Motor neuron (in vitro differentiated cells): ENCODE measurements at regions not wholly inside any gene's neighbourhood (a gene's known extent, or its start where the extent isn't known, plus 50 kb on each side); places are given as distances from the start of the nearest gene placed in this dataset.

ENCODE experiments used
- ATAC-seq, 8 experiments: fragments of 200-7000 bp; cut with Tn5 transposase; replicated peaks in 6 of 8; 2 replicates each; pipeline ENCODE4 v1.8.0; 2021; ENCODE audit warnings: mild to moderate bottlenecking in 8 of 8, moderate library complexity in 8 of 8
- H3K27ac ChIP-seq, 2 donors: fragments of 250-450 bp; sonication (Bioruptor Pico); 2 replicates each; pipeline ENCODE4 v1.9.0; 2021; ENCODE audit warnings: antibody characterized with exemption in 2 of 2, mild to moderate bottlenecking in 2 of 2, moderate library complexity in 1 of 2
- H3K4me1 ChIP-seq, 2 donors: fragments of 250-450 bp; sonication (Bioruptor Pico); replicated peaks in 1 of 2; 2 replicates each; pipeline ENCODE4 v1.6.1; 2021; ENCODE audit warnings: antibody characterized with exemption in 2 of 2, mild to moderate bottlenecking in 2 of 2, moderate library complexity in 1 of 2
- H3K4me3 ChIP-seq, 5 donors: fragments of 250-450 bp; sonication (Bioruptor Pico); 2 replicates each; pipeline ENCODE4 v1.9.0; 2021; ENCODE audit warnings: antibody characterized with exemption in 5 of 5, mild to moderate bottlenecking in 5 of 5, moderate library complexity in 4 of 5
- WGBS, 10 experiments: fragments of 450-650 bp; shearing (Covaris generic); methylation state at CpG; one replicate each; pipeline ENCODE4 v1.0.0; 2022; 5-methylcytosine and 5-hydroxymethylcytosine counted together
- in situ Hi-C, 9 experiments: fragments of 400-800 bp; cut with MboI; loops; one replicate each; pipeline ENCODE4 v1.15.0; 2021; ENCODE audit warnings: low sequenced_read_pairs in 9 of 9, low pct_unique_long_range_greater_than_20kb in 2 of 9; ENCODE audit not compliant: unreplicated experiment in 9 of 9

DNA sequence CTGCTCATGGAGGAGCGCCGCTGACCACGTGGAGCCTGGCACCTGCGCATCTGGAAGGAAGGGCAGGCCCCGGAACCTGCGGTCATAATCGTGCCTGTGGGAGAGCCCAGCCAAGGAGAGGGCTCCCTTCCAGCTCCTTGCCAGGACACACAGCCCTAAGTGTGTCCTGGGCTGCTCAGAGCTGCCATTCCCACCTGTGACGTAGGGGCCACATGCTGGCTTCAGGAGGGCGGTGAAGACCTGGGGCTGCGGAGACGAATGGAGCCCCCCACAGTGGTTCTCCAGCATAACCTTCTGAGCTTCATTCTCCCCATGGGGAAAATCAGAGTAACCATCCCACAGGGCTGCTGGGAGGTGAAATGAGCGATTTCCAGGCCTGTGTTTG, 127.6 kb upstream of the CHST15 start:
- H3K27ac ChIP-seq, result no peak overlapping the region
- ATAC-seq, result no peak
- peaks cover 20 to 57% of the 10 kb centered on the region in 2 donors for H3K4me1 ChIP-seq
- WGBS, 10 experiments, result 57 to 100% (median 76%) methylated on average over 1 to 7 of the region's 12 CpGs; no CpG with 5 or more reads in 4 of the 10 experiments
- H3K4me3 ChIP-seq, result no peak overlapping the region
- in situ Hi-C loops, result no loop called here

DNA sequence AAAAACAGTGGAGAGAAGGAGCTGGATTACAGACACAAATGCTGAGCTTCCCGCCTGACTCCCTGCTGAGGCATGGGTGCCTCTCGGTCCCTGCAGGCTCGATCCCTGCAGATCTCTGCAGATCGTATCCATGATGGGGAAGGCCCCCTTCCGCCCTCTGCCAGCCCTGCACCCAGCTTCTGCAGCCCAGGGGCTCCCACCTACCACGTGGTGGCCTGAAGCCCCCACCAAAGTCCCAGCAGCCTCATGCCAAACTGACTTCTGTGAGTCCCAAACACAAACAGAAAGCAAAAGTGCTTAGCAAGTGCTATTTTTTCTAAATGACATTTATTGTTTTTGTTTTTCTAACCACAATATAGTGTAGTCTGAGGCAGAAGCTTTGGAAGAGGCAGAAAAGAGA, 127.1 kb upstream of the CHST15 start:
- ATAC-seq, result no peak
- Histone ChIP-seq H3K4me1 (peaks cover 20 to 56% of the 10 kb centered on the region in 2 donors), H3K27ac (peak overlapping the region in 1 of 2 donors; percentile 67), H3K4me3 (no peak overlapping the region)
- 0 to 100% (median 57%) methylated on average over 1 to 6 of the region's 6 CpGs; no CpG with 5 or more reads in 5 of the 10 experiments for WGBS, 10 experiments
- in situ Hi-C loops, result no loop called here

DNA sequence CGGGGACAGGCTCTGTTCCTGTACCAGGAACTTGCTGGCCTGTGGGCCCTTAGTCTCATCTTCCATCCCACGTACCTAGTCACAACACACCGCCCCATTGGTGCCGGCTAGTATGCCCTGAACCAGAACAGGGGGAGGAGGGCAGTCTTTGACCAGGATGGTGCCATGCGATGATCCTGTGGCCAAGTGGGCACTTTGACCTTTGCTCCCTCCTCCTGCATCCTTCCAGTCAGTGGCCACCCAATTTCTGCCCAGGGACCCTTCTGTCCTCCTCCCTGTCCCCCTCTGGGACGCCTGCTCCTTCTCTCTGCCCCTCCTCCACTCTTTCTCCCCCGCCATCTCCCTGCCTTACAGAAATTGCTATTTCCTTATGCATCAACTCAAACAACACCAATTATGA, 126.3 kb upstream of the CHST15 start:
- Histone ChIP-seq H3K4me3 (no peak overlapping the region), H3K27ac (peak overlapping the region in 1 of 2 donors; percentile 70), H3K4me1 (peaks cover 19 to 55% of the 10 kb centered on the region in 2 donors)
- ATAC-seq, result no peak
- in situ Hi-C loops, result no loop called here
- 0 to 60% (median 39%) methylated on average over 1 to 3 of the region's 7 CpGs; no CpG with 5 or more reads in 7 of the 10 experiments for WGBS, 10 experiments

DNA sequence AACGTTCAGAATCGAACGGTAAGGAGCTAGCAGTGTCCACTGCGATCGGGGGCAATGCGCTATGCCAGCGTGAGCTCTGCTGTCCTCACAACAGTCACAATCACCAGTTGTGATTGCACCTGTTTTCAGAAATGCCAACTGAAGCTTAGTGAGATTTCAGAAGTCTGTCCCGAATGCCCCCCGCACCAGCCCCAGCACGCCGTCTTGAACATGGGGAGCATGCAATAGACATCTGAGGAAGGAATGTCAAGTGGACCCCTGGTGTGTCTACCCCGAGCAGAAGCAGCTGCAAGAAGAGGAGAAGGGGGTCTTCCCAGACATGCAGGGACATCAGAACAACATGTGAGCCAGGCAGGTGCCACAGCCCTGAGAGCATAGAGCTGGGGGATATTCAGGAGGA, 125.7 kb upstream of the CHST15 start:
- WGBS, 10 experiments, result 33 to 87% (median 67%) methylated on average over 3 to 5 of the region's 12 CpGs; no CpG with 5 or more reads in 5 of the 10 experiments
- Histone ChIP-seq H3K27ac (peak overlapping the region in 1 of 2 donors; percentile 70), H3K4me1 (peaks cover 23 to 54% of the 10 kb centered on the region in 2 donors), H3K4me3 (no peak overlapping the region)
- in situ Hi-C loops, result no loop called here
- no peak for ATAC-seq

DNA sequence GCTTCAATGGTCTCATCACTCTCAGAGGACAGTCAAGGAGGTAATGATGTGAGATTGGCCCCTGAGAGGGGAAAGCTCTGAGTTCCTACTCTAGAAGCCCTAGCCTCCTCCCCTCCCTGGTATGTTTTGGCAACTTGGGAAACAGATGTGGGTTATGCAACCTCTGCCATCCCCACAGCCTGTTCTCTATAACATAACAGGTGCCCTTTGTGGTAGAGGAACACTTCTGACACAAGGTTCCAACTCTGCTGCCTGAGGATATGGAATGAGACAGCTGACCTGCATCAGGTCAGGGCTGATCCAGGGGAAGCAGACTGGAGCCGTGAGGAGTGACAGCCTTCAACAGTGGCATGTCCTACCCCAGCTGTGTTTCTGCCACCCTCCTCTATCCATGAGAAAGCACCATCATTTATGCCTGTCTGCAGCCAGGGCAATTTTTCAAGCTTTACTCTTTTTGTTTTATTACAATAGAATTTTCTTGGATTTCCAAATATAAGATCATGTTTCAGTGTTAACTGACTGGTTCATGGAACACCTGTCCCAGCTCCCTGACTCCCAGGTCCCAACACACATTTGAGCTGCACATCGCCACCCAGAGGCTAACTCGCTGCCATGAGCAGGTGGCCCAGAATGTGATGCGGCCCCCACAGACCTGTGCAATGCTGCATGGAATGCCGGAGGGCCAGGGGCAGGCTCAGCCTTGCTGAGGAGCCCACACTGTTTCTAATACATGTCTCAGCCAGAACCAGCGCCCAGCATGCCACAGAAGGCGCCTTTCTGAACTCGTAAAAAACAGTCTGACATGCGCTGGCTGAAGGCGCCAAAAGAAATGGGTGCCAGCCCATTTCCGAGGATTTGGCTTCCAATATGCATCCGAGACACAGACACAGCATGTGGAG, 124.8 kb upstream of the CHST15 start:
- no peak for ATAC-seq
- H3K4me1 ChIP-seq, result peaks cover 31 to 60% of the 10 kb centered on the region in 2 donors
- 48 to 100% (median 84%) methylated on average over 1 to 10 of the region's 12 CpGs; no CpG with 5 or more reads in 2 of the 10 experiments for WGBS, 10 experiments
- in situ Hi-C loops, result no loop called here
- H3K4me3 ChIP-seq, result no peak overlapping the region
- H3K27ac ChIP-seq, result no peak overlapping the region

DNA sequence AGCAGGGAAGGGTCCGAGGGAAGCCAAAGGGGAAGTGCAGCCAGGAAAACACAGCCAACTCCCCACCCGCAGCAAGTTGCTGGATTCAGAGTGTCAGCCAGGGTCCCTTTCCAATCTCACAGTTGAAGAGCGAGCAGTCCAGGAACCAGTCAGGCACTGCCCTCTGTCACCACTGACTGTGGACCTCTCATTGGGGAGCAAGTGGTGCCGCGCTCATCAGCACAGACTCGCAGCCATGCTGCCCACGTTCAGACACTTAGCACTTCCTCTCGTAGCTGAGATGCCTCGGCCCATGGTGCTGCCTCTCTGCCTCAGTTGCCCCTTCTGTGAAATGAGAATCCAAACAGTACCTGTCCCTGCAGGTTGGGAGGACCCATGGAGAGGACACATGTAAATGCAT, 123.6 kb upstream of the CHST15 start:
- Histone ChIP-seq H3K4me3 (no peak overlapping the region), H3K27ac (no peak overlapping the region), H3K4me1 (peaks cover 24 to 58% of the 10 kb centered on the region in 2 donors)
- in situ Hi-C loops, result no loop called here
- 40 to 100% (median 86%) methylated on average over 1 to 6 of the region's 9 CpGs; no CpG with 5 or more reads in 2 of the 10 experiments for WGBS, 10 experiments
- ATAC-seq, result no peak

DNA sequence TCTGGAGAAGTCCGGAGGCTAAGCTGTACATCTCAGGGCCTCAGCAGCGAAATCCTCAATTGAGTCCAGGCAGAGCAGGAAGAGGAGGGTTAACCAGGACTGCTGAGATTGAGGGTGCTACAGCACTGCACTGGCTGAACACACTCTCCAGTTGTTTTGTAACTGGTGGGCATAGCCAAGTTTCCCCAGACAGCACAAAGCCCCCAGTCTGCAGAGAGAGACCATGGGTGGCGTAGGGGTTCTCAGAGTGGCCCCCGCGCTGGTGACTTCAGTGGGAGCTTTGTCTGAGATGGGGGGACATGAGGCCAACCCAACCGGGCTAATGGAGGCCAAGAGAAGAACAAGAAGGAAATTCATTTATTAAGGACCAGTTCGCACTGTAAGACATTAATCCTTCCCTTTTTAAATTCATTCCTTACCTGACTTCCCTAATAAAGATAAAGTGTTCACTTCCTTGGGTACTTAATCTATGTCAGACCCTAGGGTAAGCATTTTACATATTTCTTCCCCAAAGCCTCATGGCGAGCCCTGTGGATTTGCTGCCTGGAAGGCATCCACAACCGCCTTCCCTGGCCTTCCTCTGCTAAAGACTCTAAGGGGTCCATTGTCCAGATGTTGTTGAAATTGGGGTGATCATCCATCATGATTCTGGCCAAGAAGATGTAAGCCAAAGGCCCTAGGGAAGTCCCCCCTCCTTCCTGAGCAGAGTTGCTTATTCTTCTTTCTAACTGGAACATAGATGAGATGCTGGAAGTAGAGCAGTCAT, 121.4 kb upstream of the CHST15 start:
- 0 to 94% (median 84%) methylated on average over 1 to 6 of the region's 9 CpGs; no CpG with 5 or more reads in 1 of the 10 experiments for WGBS, 10 experiments
- Histone ChIP-seq H3K4me1 (peaks cover 15 to 35% of the 10 kb centered on the region in 2 donors), H3K27ac (peak overlapping the region; percentile 14 to 62), H3K4me3 (no peak overlapping the region)
- in situ Hi-C loops, result no loop called here
- peak in 5 of 8 experiments; percentile 15 to 29 (median 22) for ATAC-seq

DNA sequence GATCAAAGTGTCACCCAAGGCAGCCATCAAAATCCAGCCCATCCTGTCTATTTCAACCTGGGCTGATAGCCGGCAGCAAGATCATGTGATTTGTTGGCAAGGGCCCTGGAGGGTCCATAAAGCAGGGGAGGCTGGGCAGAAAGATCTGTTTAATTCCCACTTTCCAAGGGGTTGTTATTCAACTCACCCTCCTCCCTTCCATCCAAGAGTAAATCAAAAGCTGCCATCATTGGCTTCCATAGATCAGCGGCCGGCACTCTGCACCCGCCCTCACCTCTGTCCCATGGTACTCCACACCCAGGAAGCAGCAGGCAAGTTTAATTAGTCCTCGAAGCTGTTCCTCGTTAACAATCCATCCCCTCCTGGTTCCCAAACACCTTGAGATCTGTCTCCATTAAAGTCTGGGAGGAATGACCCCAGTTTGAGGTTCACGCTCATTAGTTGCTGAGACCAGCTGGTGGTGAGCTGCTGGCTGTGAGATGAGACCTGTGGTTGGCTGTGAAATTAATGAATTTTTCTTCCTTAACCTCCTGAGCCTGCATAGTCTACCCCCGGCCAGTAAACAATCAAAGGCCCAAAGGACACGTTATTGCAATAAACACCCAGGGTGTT, 120.6 kb upstream of the CHST15 start:
- peaks cover 15 to 27% of the 10 kb centered on the region in 2 donors for H3K4me1 ChIP-seq
- H3K4me3 ChIP-seq, result no peak overlapping the region
- 0 to 79% (median 34%) methylated on average over 2 to 6 of the region's 9 CpGs; no CpG with 5 or more reads in 3 of the 10 experiments for WGBS, 10 experiments
- ATAC-seq, result peak in 5 of 8 experiments; percentile 72 to 92 (median 87)
- H3K27ac ChIP-seq, result no peak overlapping the region
- in situ Hi-C loops, result no loop called here

DNA sequence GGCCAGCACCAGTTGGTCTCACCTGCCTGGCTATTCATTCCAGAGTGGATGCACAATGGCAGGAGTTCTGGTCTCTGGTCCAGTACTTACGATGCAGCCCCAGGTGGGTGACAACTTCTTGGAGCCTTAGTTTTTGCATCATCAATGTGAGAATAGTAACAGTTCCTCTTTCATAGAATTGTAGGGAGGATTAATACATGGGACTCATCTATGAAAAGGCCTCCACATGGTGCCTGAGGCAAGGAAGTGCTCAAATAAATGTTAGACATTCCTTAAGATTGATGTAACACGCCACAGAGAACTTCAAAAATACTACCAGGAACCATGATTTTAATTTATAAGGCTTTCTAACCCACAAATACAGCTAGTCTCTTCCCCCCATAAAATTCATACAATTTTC, 120.1 kb upstream of the CHST15 start:
- peak in 2 of 8 experiments; percentile 2 to 25 for ATAC-seq
- in situ Hi-C loops, result no loop called here
- WGBS, 10 experiments, result 0 to 92% (median 67%) methylated on average over 1 to 2 of the region's 2 CpGs; no CpG with 5 or more reads in 3 of the 10 experiments

DNA sequence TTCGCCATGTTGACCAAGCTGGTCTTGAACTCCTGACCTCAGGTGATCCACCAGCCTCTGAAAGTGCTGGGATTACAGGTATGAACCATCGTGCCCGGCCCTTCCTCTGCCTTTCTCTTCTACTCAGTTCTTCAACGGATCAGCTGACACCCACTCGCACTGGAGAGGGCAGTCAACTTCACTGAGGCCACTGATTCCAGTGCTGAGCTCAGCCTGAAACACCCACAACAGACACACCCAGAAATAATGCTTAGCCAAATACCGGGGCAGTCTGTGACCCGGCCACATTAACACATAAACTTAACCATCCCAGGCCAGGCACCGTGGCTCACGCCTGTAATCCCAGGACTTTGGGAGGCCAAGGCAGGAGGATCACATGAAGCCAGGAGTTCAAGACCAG, 119.3 kb upstream of the CHST15 start:
- H3K4me1 ChIP-seq, result peaks cover 15 to 24% of the 10 kb centered on the region in 2 donors
- no peak overlapping the region for H3K27ac ChIP-seq
- in situ Hi-C loops, result no loop called here
- H3K4me3 ChIP-seq, result no peak overlapping the region
- WGBS, 10 experiments, result 88 to 93% (median 93%) methylated on average over 4 to 6 of the region's 9 CpGs; no CpG with 5 or more reads in 7 of the 10 experiments
- ATAC-seq, result peak in 2 of 8 experiments; percentile 56 to 85

More for the DNA sequence above, 120.1 kb upstream of the CHST15 start:
- Histone ChIP-seq H3K27ac (peak overlapping the region in 1 of 2 donors; percentile 28), H3K4me3 (no peak overlapping the region), H3K4me1 (peaks cover 15 to 24% of the 10 kb centered on the region in 2 donors)

DNA sequence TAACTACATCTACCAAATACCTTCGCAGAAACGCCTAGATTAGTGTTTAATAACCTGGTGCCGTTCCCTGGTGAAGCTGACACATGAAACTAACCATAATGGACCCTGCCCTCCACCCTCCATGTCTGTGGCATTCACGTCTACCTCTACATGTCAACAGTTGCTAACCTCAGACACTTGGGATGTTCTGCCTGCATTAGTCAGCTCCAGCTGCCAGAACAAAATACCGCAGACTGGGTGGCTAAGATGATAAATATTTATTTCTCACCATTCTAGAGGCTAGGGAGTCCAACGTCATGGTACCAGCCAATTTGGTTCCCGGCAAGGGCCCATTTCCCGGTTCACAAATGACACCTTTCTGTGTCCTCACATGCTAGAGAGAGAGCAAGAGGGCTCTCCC, 118.5 kb upstream of the CHST15 start:
- peak in 1 of 8 experiments; percentile 19 for ATAC-seq
- Histone ChIP-seq H3K4me3 (no peak overlapping the region), H3K4me1 (peaks cover 15 to 24% of the 10 kb centered on the region in 2 donors), H3K27ac (no peak overlapping the region)
- in situ Hi-C loops, result no loop called here
- WGBS, 10 experiments, result 34 to 83% (median 70%) methylated on average over 1 to 8 of the region's 8 CpGs; no CpG with 5 or more reads in 4 of the 10 experiments

DNA sequence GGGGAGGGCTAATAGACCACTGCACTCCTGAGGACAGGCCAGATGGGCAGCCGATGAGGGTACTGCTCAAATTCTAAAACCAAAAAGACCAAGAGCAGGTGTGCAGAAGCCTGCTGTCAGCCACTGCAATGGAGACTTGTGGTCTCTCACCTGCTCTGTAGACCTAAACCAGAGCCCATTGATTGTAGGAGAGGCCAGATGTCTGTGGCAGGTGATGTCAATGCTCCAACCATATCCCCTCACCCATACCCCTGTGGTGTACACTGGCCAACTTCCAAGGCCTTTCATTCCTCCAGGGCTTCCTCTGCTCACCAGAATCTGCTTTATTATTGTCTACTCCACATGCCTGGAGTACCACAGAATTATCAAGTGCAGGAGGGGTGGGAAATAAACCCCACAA, 116.9 kb upstream of the CHST15 start:
- ATAC-seq, result no peak
- 71 to 80% (median 80%) methylated on average over 1 of the region's 1 CpG; no CpG with 5 or more reads in 7 of the 10 experiments for WGBS, 10 experiments
- Histone ChIP-seq H3K4me3 (no peak overlapping the region), H3K4me1 (peaks cover 15 to 23% of the 10 kb centered on the region in 2 donors), H3K27ac (no peak overlapping the region)
- in situ Hi-C loops, result no loop called here
